ENCODE measurements at regions not wholly inside any gene's neighbourhood (a gene's known extent, or its start where the extent isn't known, plus 50 kb on each side); places are given as distances from the start of the nearest gene placed in this dataset.

GRCh38 chr2:12161085-12161484 is 414.7 kb downstream of the LPIN1 start:
- H3K27me3 ChIP-seq, result no peaks in the 10 kb centered on the region
- H3K27ac ChIP-seq, result no peak overlapping the region
- H3K4me3 ChIP-seq, result no peak overlapping the region
- ATAC-seq (no peak), DNase-seq (no peak)
- no peaks in the 10 kb centered on the region for H3K36me3 ChIP-seq
- intact Hi-C loops (cut with DNase I), result no loop called here
- peaks cover 0 to 2% of the 10 kb centered on the region in 2 donors for H3K4me1 ChIP-seq
- H3K9me3 ChIP-seq, result no peaks in the 10 kb centered on the region
- no peak for TF ChIP-seq CTCF (IDR thresholded peaks at IDR 0.05)

DNA sequence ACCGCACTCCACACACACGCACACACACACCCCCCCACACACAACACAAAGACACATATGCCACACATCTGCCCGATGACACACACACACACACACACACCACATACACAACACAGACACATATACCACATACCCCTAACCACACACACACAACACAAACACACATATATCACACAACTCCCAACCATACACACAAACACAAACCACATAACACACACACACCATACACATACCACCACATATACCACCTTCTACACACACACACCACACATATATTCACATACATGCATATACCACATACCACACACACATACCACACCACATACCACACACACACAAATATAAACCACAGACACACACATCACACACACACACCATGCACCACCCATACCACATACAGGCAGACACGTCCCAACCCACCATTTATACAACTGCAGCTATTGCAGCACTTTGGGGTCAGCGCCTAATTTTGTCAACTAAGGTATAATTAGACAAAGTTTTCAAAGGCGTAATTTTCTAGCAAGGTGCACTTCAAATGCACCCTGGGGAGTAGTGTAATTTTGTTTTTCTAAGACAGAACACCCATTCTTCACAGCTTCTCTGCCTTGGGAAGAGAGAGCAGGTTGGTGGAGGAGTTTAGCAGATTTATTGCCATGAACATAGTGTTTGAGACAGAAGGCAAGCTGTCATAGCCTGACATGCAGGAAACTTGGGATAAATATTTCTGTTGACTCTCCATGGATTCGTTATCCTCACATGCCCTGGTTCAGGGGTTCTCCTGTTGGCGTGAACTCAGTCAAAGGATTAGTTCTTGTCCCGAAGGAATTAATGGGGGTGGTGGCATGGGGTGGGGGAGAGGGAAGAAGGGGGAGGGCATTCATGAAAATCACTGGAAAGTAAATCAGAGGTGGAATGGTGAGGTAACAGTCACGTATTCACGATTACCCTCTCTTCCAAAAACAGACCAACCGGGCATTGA is 416.1 kb downstream of the LPIN1 start:
- Histone ChIP-seq H3K4me3 (no peak overlapping the region), H3K27me3 (no peaks in the 10 kb centered on the region), H3K4me1 (no peaks in the 10 kb centered on the region), H3K27ac (no peak overlapping the region), H3K36me3 (no peaks in the 10 kb centered on the region), H3K9me3 (no peaks in the 10 kb centered on the region)
- intact Hi-C loops (cut with DNase I), result no loop called here
- no peak for TF ChIP-seq CTCF (IDR thresholded peaks at IDR 0.05)
- ATAC-seq (no peak), DNase-seq (no peak)

- ATAC-seq (no peak), DNase-seq (no peak)
- Histone ChIP-seq H3K4me3 (no peak overlapping the region), H3K4me1 (peaks cover 5 to 8% of the 10 kb centered on the region in 2 donors), H3K27me3 (no peaks in the 10 kb centered on the region), H3K36me3 (no peaks in the 10 kb centered on the region), H3K27ac (no peak overlapping the region), H3K9me3 (no peaks in the 10 kb centered on the region)
- intact Hi-C loops (cut with DNase I), result no loop called here
- TF ChIP-seq CTCF (IDR thresholded peaks at IDR 0.05), result no peak
Measured at GRCh38 chr2:12163866-12164265, 417.4 kb downstream of the LPIN1 start.

DNA sequence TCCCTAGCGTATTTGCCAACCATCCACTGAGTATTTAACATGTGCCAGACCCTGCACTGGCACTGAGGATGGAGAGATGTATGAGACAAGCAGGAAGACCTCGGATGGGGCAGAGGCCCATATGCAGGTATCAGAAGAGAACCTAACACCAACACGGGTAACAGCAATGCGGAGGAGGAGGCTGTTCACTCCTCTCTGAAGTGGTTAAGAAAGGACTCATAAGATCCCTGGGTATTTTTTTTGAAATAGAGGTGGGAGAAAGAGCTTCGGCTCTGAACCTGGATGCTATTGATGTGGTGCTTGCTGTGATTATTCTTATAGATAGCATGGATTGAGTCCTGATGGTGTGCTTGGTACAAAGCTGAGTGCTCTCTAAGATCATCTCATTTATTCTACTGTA is 418.3 kb downstream of the LPIN1 start:
- DNase-seq (no peak), ATAC-seq (no peak)
- H3K9me3 ChIP-seq, result no peaks in the 10 kb centered on the region
- intact Hi-C loops (cut with DNase I), result loop anchor here in 1 of 2 donors (5.0 kb wide), 1 partner anchor 553 kb away; the partner anchor contains the start of gene TRIB2
- H3K4me3 ChIP-seq, result no peak overlapping the region
- H3K27ac ChIP-seq, result no peak overlapping the region
- peaks cover 6 to 17% of the 10 kb centered on the region in 2 donors for H3K4me1 ChIP-seq
- no peaks in the 10 kb centered on the region for H3K27me3 ChIP-seq
- H3K36me3 ChIP-seq, result no peaks in the 10 kb centered on the region
- TF ChIP-seq CTCF (IDR thresholded peaks at IDR 0.05), result no peak

DNA sequence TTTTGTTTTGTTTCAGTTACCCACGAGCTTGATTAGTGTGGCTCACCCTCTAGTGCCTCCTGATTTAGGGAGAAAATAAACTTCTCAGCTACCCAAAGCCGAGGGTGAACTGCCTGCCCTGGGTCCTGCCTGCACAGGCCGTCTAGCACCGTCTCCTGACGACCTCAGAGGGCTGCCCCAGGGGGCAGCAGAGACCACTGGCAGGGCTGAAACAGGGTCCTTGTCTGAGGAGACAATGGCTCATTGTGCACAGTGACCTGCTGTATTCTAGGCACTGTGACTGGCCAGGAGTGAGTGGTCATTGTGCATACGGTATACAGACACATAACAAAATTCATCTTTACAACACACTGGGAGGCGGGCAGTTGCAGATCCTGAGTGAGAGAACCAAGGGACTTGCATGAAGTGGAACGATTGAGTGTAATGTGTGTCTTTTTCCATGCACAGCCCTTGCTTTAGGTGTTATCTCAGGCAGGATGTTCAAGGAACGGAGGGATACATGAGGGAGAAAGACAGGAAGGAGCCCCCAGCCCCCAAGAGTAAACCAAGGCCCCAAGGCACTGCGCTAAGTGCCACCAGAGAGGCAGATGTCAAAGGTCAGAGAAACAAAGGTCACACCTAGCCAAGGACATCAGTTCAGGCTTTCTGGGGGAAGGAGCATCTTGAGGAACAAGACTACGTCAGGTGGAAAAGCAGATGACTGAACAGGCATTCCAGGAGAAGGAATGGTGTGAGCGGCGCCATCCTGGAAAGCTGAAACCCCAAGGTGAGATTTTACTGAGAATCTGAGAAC is 421.3 kb downstream of the LPIN1 start:
- Histone ChIP-seq H3K4me3 (no peak overlapping the region), H3K27ac (peak overlapping the region in 1 of 2 donors; percentile 16), H3K9me3 (no peaks in the 10 kb centered on the region), H3K4me1 (peaks cover 6 to 25% of the 10 kb centered on the region in 2 donors), H3K27me3 (no peaks in the 10 kb centered on the region), H3K36me3 (no peaks in the 10 kb centered on the region)
- DNase-seq (no peak), ATAC-seq (no peak)
- TF ChIP-seq CTCF (IDR thresholded peaks at IDR 0.05), result peak in 1 of 2 donors; percentile 14
- intact Hi-C loops (cut with DNase I), result loop anchor here in 1 of 2 donors (5.0 kb wide), 1 partner anchor 550 kb away; the partner anchor contains the start of gene TRIB2

Measured in left lung (tissue), 4 donors.